GM12864 (cell line): ENCODE measurements at regions not wholly inside any gene's neighbourhood (a gene's known extent, or its start where the extent isn't known, plus 50 kb on each side); places are given as distances from the start of the nearest gene placed in this dataset.

Experiments
- DNase-seq: peaks from one replicate; pipeline ENCODE4 v3.0.0-alpha.2; 2011; ENCODE audit warnings: low read depth
- H3K4me3 ChIP-seq: 2 replicates; pipeline ENCODE4 v1.5.1; 2011; ENCODE audit warnings: mild to moderate bottlenecking, low read depth, low read length, control low read depth
- CTCF ChIP-seq: IDR thresholded peaks from 2 replicates; pipeline ENCODE4 v1.5.1; 2011; ENCODE audit warnings: low read depth, mild to moderate bottlenecking, moderate library complexity, low read length, control low read depth, inconsistent platforms; ENCODE audit errors: missing control alignments

GRCh38 chr6:140768133-140768532, 1364.6 kb upstream of the GJE1 start:
- no peak overlapping the region for H3K4me3 ChIP-seq
- TF ChIP-seq CTCF, result no peak
- no peak for DNase-seq

- no peak overlapping the region for H3K4me3 ChIP-seq
- TF ChIP-seq CTCF, result no peak
- no peak for DNase-seq
These were observed 1365.7 kb upstream of the GJE1 start for GRCh38 chr6:140766999-140767398.

- H3K4me3 ChIP-seq, result no peak overlapping the region
- DNase-seq, result no peak
- TF ChIP-seq CTCF, result no peak
These were observed 1374.4 kb upstream of the GJE1 start for GRCh38 chr6:140758169-140758877.

- no peak for TF ChIP-seq CTCF
- H3K4me3 ChIP-seq, result no peak overlapping the region
- no peak for DNase-seq
These were observed 1377.8 kb upstream of the CITED2 start for GRCh38 chr6:140752234-140752633.

- no peak for TF ChIP-seq CTCF
- DNase-seq, result no peak
- H3K4me3 ChIP-seq, result no peak overlapping the region
These were observed 1372.7 kb upstream of the CITED2 start for GRCh38 chr6:140747114-140747513.

GRCh38 chr6:140744659-140745320, 1370.3 kb upstream of the CITED2 start:
- no peak for TF ChIP-seq CTCF
- H3K4me3 ChIP-seq, result no peak overlapping the region
- peak; percentile 8 for DNase-seq

- H3K4me3 ChIP-seq, result no peak overlapping the region
- no peak for TF ChIP-seq CTCF
- DNase-seq, result no peak
These were observed 1361.8 kb upstream of the CITED2 start for GRCh38 chr6:140736231-140736630.
